Thyroid gland (tissue), 4 donors: ENCODE measurements at regions not wholly inside any gene's neighbourhood (a gene's known extent, or its start where the extent isn't known, plus 50 kb on each side); places are given as distances from the start of the nearest gene placed in this dataset.

Experiments used
- CTCF ChIP-seq, 6 experiments: fragments of 200-600 bp in 3 of 6; fragments of 450-650 bp in 3 of 6; sonication (generic) in 3 of 6; IDR thresholded peaks; one replicate each; pipeline ENCODE4 v1.5.1; 2016 to 2019; ENCODE audit warnings: antibody characterized with exemption in 6 of 6, mild to moderate bottlenecking in 2 of 6, inconsistent platforms in 1 of 6, moderate library complexity in 1 of 6
- POLR2A ChIP-seq, 2 donors: fragments of 450-650 bp; IDR thresholded peaks; one replicate each; pipeline ENCODE4 v1.6.1; 2017; ENCODE audit warnings: antibody characterized with exemption in 2 of 2, mild to moderate bottlenecking in 2 of 2, moderate library complexity in 1 of 2

GRCh38 chr1:81717230-81717629 is 83.5 kb upstream of the ADGRL2 start:
- TF ChIP-seq POLR2A (IDR thresholded peaks at IDR 0.05) (no peak), CTCF (IDR thresholded peaks at IDR 0.05) (no peak)
